CD4-positive, alpha-beta T cell treated with Interferon alpha-2 for 1 hour (primary cell): ENCODE measurements at regions not wholly inside any gene's neighbourhood (a gene's known extent, or its start where the extent isn't known, plus 50 kb on each side); places are given as distances from the start of the nearest gene placed in this dataset.
"Not testable (repeated sequence)": the region's sequence is repeated elsewhere in the genome, so short reads cannot be mapped to it uniquely, and the experiment has no call there.

Experiments
- DNase-seq, 2 donors: peaks; one replicate each; pipeline ENCODE4 v3.0.0-alpha.2; 2020 to 2022

GRCh38 chr18:52237551-52237950 lies 102.4 kb upstream of the DCC start:
- no peak for DNase-seq

- no peak for DNase-seq
These were observed 97.3 kb upstream of the DCC start for GRCh38 chr18:52242711-52243110.

GRCh38 chr18:52244658-52245057 lies 95.3 kb upstream of the DCC start:
- no peak for DNase-seq

DNA sequence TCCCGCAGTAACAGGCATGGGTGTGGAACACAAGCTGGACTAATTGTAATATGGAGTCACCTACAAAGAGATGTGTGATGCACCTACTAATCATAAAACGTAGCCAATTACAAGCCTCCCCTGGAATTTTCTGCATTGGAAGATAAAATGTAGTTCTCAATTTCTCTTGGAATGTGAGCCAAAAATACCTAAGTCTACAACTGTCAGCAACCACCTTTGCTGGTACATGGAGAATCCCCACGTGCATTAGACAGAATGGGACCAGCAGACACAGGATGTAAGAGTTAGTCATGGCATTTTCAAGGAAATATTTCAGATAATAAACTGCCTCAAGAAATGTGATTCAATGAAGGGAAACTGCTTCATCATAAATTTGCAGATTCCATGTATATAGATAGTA lies 85.6 kb upstream of the DCC start:
- DNase-seq = no peak

GRCh38 chr18:52257417-52257816 lies 82.6 kb upstream of the DCC start:
- not testable (repeated sequence) for DNase-seq

- DNase-seq = no peak
These were observed 64.2 kb upstream of the DCC start for GRCh38 chr18:52275817-52276216.

DNA sequence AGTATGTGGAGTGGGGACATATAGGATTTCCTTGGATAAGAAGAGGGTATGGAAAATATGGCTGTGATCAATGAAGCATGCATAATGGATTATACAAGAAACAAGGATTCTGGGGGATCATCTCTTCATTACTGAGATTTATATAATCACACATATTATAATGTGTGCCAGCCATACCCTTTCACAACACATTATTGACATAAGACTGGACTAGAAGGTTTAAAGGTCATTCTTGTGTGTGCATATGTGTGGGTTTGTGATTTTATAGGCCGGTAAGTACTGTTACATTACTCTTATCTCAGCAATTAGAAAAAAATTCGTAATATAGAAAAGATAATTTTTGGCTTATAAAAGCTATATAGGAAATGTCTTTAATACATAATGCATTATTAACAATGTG lies 62.2 kb upstream of the DCC start:
- DNase-seq = no peak

DNA sequence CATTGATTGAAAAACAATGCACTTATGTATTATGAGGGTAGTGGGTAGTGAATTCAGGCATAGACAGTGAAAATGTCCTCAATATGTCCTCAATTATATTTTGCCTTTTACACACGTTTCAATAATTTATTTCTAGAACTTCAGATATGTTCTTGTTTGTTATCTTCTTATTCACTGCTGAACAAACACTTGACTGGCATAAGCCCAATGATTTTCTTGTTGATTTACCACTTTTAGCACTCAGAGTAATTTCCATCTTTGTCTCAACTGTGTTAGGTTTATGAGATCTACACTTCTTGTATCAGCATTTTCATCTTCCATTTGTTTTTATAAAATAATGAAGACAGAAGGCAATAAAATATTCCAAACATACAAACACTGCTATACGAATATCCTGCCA lies 61.8 kb upstream of the DCC start:
- no peak for DNase-seq

- no peak for DNase-seq
These were observed 59.3 kb upstream of the DCC start for GRCh38 chr18:52280702-52281101.

DNA sequence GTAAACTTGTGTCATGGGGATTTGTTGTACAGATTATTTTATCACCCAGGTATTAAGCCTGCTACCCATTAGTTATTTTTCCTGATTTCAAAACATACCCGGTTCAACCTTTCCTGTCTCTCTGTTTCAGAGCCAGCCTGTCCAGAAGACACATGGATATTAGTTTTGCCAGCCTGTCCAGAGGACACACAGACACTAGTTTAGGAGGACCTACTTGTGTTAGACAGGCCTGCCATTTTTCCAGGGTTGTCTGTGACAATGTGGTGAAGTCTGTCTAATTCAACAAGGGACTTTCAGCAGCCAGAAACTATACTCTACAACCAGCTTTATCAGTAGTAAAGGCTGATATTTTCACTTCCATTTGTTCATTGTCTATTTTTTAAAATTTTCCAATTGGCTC lies 56.1 kb upstream of the DCC start:
- no peak for DNase-seq

- no peak for DNase-seq
These were observed 53.3 kb upstream of the DCC start for GRCh38 chr18:52286675-52287074.

- no peak for DNase-seq
These were observed 52.8 kb upstream of the DCC start for GRCh38 chr18:52287151-52287550.

DNA sequence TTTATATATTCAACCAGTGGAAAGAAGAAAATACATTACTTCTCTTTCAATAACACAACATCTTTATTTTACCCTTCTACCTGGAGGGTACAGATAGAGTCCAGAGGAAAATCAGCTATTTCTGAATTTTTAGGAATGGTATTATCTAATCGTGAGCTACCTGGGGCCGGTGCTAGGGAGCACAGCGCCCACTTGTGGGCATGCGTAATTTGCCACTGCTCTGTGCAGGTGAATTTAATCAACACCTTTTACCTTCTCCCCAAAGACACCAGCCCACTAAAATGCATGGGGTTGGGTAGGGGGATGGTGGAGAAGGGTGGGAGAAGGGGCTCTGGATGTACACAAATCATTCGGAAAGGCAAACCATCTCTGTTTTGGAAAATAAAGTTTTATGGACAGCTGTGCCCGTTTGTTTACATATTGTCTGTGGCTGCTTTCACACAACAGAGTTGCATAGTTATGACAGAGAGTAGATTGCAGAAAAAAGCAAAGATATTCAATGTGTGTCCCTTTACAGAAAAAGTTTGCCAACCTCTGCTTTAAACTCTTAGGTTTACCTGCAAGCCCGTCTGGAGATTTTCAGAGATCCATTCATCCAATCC lies 51.5 kb upstream of the DCC start:
- DNase-seq = no peak

GRCh38 chr18:52289392-52289791 lies 50.6 kb upstream of the DCC start:
- no peak for DNase-seq
